SK-N-SH (cell line): ENCODE measurements at regions not wholly inside any gene's neighbourhood (a gene's known extent, or its start where the extent isn't known, plus 50 kb on each side); places are given as distances from the start of the nearest gene placed in this dataset.

Experiments used
- CTCF ChIA-PET: fragments of 300-600, 350-600 bp; formaldehyde crosslinking; extraction: SDS; loops from one replicate; lab custom pipeline; 2021; lab: Yijun Ruan, JAX
- POLR2A ChIA-PET: fragments of 350-600 bp; sonication (Branson Sonifier 250); formaldehyde crosslinking; extraction: SDS; loops from one replicate; lab custom pipeline; 2020; ENCODE audit warnings: antibody characterized with exemption, inconsistent platforms; lab: Yijun Ruan, JAX
- DNase-seq: peaks from one replicate; pipeline ENCODE4 v3.0.0; 2012
- H2AFZ ChIP-seq: fragments of 200-600 bp; sonication (generic); 2 replicates; pipeline ENCODE4 v1.8.1; 2016; ENCODE audit warnings: antibody characterized with exemption, mild to moderate bottlenecking, low read depth
- H3F3A ChIP-seq: fragments of 200-600 bp; sonication (generic); replicated peaks from 2 replicates; pipeline ENCODE3; 2016; ENCODE audit warnings: antibody characterized with exemption, mild to moderate bottlenecking; ENCODE audit not compliant: insufficient read depth
- H3K27ac ChIP-seq, 2 experiments: fragments of 200-500 bp in 1 of 2; fragments of 200-600 bp in 1 of 2; sonication (Bioruptor generic) in 1 of 2; sonication (generic), shearing (Covaris generic) in 1 of 2; 2 replicates each; pipeline versions ENCODE4 v1.5.1 to v1.6.1; 2014 to 2016; ENCODE audit warnings: low read depth in 2 of 2, inconsistent platforms in 1 of 2, low read length in 1 of 2, mild to moderate bottlenecking in 1 of 2, mixed read lengths in 1 of 2
- H3K27me3 ChIP-seq: fragments of 200-600 bp; sonication (generic), shearing (Covaris generic); 2 replicates; pipeline ENCODE4 v1.6.1; 2016; ENCODE audit warnings: mixed run types; ENCODE audit not compliant: insufficient read depth
- H3K36me3 ChIP-seq, 2 experiments: fragments of 200-500 bp in 1 of 2; fragments of 200-600 bp in 1 of 2; sonication (Bioruptor generic) in 1 of 2; sonication (generic) in 1 of 2; replicated peaks in 1 of 2; 2 replicates each; pipeline versions ENCODE3 to v1.5.1; 2014 to 2016; ENCODE audit warnings: low read length in 1 of 2, mild to moderate bottlenecking in 1 of 2; ENCODE audit not compliant: insufficient read depth in 2 of 2, control insufficient read depth in 1 of 2
- H3K4me1 ChIP-seq, 2 experiments: fragments of 200-500 bp in 1 of 2; fragments of 200-600 bp in 1 of 2; sonication (Bioruptor generic) in 1 of 2; sonication (generic), shearing (Covaris generic) in 1 of 2; 2 replicates each; pipeline versions ENCODE4 v1.5.1 to v1.6.1; 2014 to 2016; ENCODE audit warnings: low read depth in 1 of 2, low read length in 1 of 2, mixed run types in 1 of 2; ENCODE audit not compliant: insufficient read depth in 2 of 2, control insufficient read depth in 1 of 2
- H3K4me2 ChIP-seq: fragments of 200-600 bp; sonication (generic), shearing (Covaris generic); 2 replicates; pipeline ENCODE4 v1.6.1; 2017; ENCODE audit warnings: mixed run types
- H3K4me3 ChIP-seq, 2 experiments: fragments of 200-500 bp in 1 of 2; fragments of 200-600 bp in 1 of 2; sonication (Bioruptor generic) in 1 of 2; sonication (generic), shearing (Covaris generic) in 1 of 2; 2 replicates each; pipeline versions ENCODE4 v1.5.1 to v1.8.1; 2014 to 2016; ENCODE audit warnings: low read depth in 2 of 2, inconsistent platforms in 1 of 2, low read length in 1 of 2, mild to moderate bottlenecking in 1 of 2, mixed read lengths in 1 of 2, moderate library complexity in 1 of 2
- H3K79me2 ChIP-seq: fragments of 200-600 bp; sonication (generic); 2 replicates; pipeline ENCODE4 v1.8.1; 2017; ENCODE audit warnings: mild to moderate bottlenecking; ENCODE audit not compliant: insufficient read depth
- H3K9ac ChIP-seq: fragments of 200-600 bp; sonication (generic); 2 replicates; pipeline ENCODE4 v1.6.1; 2017; ENCODE audit warnings: mixed run types
- H3K9me2 ChIP-seq: fragments of 200-600 bp; sonication (generic); 2 replicates; pipeline ENCODE4 v1.6.1; 2017; ENCODE audit warnings: mixed run types
- H3K9me3 ChIP-seq: fragments of 200-600 bp; sonication (generic); 2 replicates; pipeline ENCODE4 v1.6.1; 2017; ENCODE audit warnings: mixed run types, mild to moderate bottlenecking, moderate library complexity
- H4K20me1 ChIP-seq: fragments of 200-600 bp; sonication (generic); 2 replicates; pipeline ENCODE4 v1.6.1; 2017; ENCODE audit warnings: mild to moderate bottlenecking, mixed run types; ENCODE audit not compliant: insufficient read depth
- ELF1 ChIP-seq: IDR thresholded peaks from 2 replicates; pipeline ENCODE4 v1.4.0; 2012
- FOXJ3 ChIP-seq: sonication (generic); formaldehyde crosslinking; IDR thresholded peaks from 2 replicates; pipeline ENCODE4 v1.5.1; 2020; ENCODE audit warnings: mild to moderate bottlenecking, missing genetic modification reagents
- FOXM1 ChIP-seq: IDR thresholded peaks from 2 replicates; pipeline ENCODE4 v1.4.0; 2012; ENCODE audit warnings: low read depth, mild to moderate bottlenecking
- MXI1 ChIP-seq: IDR thresholded peaks from 2 replicates; pipeline ENCODE4 v1.6.1; 2012; ENCODE audit warnings: mild to moderate bottlenecking, low read depth, low read length, improper control_type of control experiment
- NFIC ChIP-seq: IDR thresholded peaks from 2 replicates; pipeline ENCODE4 v1.4.0; 2012; ENCODE audit warnings: borderline replicate concordance
- RXRA ChIP-seq: IDR thresholded peaks from 2 replicates; pipeline ENCODE4 v1.4.0; 2012; ENCODE audit warnings: low read depth, mild to moderate bottlenecking, borderline replicate concordance
- SIN3A ChIP-seq: IDR thresholded peaks from 2 replicates; pipeline ENCODE4 v1.6.1; 2012; ENCODE audit warnings: low read depth, mild to moderate bottlenecking, low read length, moderate library complexity, borderline replicate concordance
- TAF1 ChIP-seq: IDR thresholded peaks from 2 replicates; pipeline ENCODE4 v1.6.1; 2012; ENCODE audit warnings: low read depth, mild to moderate bottlenecking, low read length, moderate library complexity, borderline replicate concordance
- YY1 ChIP-seq: IDR thresholded peaks from 2 replicates; pipeline ENCODE4 v1.4.0; 2012; ENCODE audit warnings: low read depth, mild to moderate bottlenecking
- WGBS: methylation state at CpG from one replicate; pipeline ENCODE4 v1.1.6; 2017; ENCODE audit warnings: low lambda C conversion rate; 5-methylcytosine and 5-hydroxymethylcytosine counted together
- TF ChIP-seq, protein P1 (sequence below): IDR thresholded peaks from 2 replicates; pipeline ENCODE4 v1.4.0; 2012; ENCODE audit warnings: low read depth
- TF ChIP-seq, protein P2 (sequence below): fragments of 200-600 bp; sonication (generic); IDR thresholded peaks from 2 replicates; pipeline ENCODE4 v1.6.1; 2017; ENCODE audit warnings: antibody characterized with exemption, mild to moderate bottlenecking, moderate library complexity
- TF ChIP-seq, protein P3 (sequence below): fragments of 150-350 bp; IDR thresholded peaks from 2 replicates; pipeline ENCODE4 v1.6.1; 2017; ENCODE audit warnings: antibody characterized with exemption, low read length, low read depth, borderline replicate concordance
- TF ChIP-seq, protein P4 (sequence below): IDR thresholded peaks from 2 replicates; pipeline ENCODE4 v1.4.0; 2012; ENCODE audit warnings: low read depth, borderline replicate concordance
- TF ChIP-seq, protein P5 (sequence below): fragments of 150-350 bp; IDR thresholded peaks from 2 replicates; pipeline ENCODE4 v1.6.1; 2016; ENCODE audit warnings: mild to moderate bottlenecking, low read depth, low read length

DNA sequence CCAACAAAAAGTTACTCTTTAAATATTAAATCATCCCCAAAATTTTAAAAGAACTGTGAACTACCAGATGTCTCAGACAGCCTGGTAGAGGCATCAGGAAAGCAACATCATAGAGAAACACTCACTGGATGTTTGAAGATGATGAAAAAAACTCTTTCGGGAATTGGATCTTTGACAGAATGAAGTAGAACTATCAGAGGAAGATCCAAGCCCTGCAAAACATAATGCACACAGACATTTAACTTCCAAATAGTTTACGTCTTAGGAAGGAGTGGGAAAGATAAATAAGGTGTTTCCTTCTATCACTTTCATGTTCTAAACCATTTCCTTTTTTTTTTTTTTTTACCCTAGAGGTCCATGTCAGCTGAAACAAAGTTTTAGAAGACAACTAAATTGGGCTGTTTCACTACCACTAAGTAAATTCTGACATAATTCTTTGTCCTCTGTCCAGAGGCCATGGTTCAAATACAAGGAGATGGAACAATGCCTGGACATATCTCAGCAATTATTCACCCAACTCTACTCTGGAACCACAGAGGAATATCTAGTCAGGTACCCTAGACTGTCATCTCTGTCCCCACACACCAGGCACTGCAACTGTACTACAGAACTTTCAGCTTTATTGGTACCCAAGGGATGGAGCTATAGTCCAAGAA is 217.7 kb upstream of the INTU start:
- DNase-seq: no peak
- Histone ChIP-seq H3K79me2 (no peaks in the 10 kb centered on the region), H3K36me3 (no peaks in the 10 kb centered on the region), H3K9me2 (no peaks in the 10 kb centered on the region), H3K27ac (no peak overlapping the region), H4K20me1 (no peaks in the 10 kb centered on the region), H3K27me3 (no peaks in the 10 kb centered on the region), H2AFZ (no peak overlapping the region), H3K4me1 (no peaks in the 10 kb centered on the region), H3F3A (no peaks in the 10 kb centered on the region), H3K4me3 (no peak overlapping the region), H3K4me2 (no peak overlapping the region), H3K9ac (no peak overlapping the region), H3K9me3 (no peaks in the 10 kb centered on the region)
- WGBS: 51% methylated on average over 2 of the region's 2 CpGs
- ChIA-PET POLR2A (no interaction called here), CTCF (no interaction called here)
- no peak for TF ChIP-seq NFIC
- TF ChIP-seq, protein P1, sequence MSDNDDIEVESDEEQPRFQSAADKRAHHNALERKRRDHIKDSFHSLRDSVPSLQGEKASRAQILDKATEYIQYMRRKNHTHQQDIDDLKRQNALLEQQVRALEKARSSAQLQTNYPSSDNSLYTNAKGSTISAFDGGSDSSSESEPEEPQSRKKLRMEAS: no peak
- TF ChIP-seq MXI1: no peak
- TF ChIP-seq, protein P2, sequence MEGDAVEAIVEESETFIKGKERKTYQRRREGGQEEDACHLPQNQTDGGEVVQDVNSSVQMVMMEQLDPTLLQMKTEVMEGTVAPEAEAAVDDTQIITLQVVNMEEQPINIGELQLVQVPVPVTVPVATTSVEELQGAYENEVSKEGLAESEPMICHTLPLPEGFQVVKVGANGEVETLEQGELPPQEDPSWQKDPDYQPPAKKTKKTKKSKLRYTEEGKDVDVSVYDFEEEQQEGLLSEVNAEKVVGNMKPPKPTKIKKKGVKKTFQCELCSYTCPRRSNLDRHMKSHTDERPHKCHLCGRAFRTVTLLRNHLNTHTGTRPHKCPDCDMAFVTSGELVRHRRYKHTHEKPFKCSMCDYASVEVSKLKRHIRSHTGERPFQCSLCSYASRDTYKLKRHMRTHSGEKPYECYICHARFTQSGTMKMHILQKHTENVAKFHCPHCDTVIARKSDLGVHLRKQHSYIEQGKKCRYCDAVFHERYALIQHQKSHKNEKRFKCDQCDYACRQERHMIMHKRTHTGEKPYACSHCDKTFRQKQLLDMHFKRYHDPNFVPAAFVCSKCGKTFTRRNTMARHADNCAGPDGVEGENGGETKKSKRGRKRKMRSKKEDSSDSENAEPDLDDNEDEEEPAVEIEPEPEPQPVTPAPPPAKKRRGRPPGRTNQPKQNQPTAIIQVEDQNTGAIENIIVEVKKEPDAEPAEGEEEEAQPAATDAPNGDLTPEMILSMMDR: no peak
- no peak for TF ChIP-seq RXRA
- TF ChIP-seq, protein P3, sequence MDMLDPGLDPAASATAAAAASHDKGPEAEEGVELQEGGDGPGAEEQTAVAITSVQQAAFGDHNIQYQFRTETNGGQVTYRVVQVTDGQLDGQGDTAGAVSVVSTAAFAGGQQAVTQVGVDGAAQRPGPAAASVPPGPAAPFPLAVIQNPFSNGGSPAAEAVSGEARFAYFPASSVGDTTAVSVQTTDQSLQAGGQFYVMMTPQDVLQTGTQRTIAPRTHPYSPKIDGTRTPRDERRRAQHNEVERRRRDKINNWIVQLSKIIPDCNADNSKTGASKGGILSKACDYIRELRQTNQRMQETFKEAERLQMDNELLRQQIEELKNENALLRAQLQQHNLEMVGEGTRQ: no peak
- TF ChIP-seq FOXM1: no peak
- TF ChIP-seq, protein P4, sequence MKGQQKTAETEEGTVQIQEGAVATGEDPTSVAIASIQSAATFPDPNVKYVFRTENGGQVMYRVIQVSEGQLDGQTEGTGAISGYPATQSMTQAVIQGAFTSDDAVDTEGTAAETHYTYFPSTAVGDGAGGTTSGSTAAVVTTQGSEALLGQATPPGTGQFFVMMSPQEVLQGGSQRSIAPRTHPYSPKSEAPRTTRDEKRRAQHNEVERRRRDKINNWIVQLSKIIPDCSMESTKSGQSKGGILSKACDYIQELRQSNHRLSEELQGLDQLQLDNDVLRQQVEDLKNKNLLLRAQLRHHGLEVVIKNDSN: no peak
- TF ChIP-seq ELF1: no peak
- TF ChIP-seq YY1: no peak
- no peak for TF ChIP-seq FOXJ3 (CRISPR knock-in tag)
- no peak for TF ChIP-seq SIN3A
- TF ChIP-seq, protein P5, sequence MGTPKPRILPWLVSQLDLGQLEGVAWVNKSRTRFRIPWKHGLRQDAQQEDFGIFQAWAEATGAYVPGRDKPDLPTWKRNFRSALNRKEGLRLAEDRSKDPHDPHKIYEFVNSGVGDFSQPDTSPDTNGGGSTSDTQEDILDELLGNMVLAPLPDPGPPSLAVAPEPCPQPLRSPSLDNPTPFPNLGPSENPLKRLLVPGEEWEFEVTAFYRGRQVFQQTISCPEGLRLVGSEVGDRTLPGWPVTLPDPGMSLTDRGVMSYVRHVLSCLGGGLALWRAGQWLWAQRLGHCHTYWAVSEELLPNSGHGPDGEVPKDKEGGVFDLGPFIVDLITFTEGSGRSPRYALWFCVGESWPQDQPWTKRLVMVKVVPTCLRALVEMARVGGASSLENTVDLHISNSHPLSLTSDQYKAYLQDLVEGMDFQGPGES: no peak
- no peak for TF ChIP-seq TAF1
